Skeletal muscle cell (primary cell): ENCODE measurements at regions not wholly inside any gene's neighbourhood (a gene's known extent, or its start where the extent isn't known, plus 50 kb on each side); places are given as distances from the start of the nearest gene placed in this dataset.

Experiments
- DNase-seq: peaks from one replicate; pipeline ENCODE4 v3.0.0-alpha.2; 2010; ENCODE audit warnings: low read depth
- H3K4me3 ChIP-seq: 2 replicates; pipeline ENCODE4 v1.5.1; 2011; ENCODE audit warnings: low read depth, mild to moderate bottlenecking, control low read depth, low read length, moderate library complexity

GRCh38 chr4:152269448-152270191 is 266.3 kb downstream of the FBXW7 start:
- no peak overlapping the region for H3K4me3 ChIP-seq
- no peak for DNase-seq

DNA sequence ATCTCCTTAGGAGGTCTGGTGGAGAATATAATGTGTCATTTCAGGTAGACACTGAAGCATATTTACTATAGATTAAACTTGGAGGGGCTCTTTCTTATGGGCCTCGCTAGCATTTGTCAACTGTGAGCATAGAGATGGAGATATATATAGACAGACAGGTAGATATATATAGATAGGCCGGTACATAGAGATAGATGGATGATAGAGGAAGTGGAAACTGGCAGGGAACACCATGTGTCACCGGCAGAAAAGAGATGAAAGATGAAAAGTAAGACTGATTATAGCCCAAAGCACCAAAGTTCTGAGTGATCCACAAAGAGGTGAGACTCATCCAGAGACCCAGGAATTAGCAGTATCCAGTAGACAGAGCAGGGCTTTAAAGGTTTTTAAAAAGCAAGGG is 268.1 kb downstream of the FBXW7 start:
- H3K4me3 ChIP-seq, result no peak overlapping the region
- no peak for DNase-seq

DNA sequence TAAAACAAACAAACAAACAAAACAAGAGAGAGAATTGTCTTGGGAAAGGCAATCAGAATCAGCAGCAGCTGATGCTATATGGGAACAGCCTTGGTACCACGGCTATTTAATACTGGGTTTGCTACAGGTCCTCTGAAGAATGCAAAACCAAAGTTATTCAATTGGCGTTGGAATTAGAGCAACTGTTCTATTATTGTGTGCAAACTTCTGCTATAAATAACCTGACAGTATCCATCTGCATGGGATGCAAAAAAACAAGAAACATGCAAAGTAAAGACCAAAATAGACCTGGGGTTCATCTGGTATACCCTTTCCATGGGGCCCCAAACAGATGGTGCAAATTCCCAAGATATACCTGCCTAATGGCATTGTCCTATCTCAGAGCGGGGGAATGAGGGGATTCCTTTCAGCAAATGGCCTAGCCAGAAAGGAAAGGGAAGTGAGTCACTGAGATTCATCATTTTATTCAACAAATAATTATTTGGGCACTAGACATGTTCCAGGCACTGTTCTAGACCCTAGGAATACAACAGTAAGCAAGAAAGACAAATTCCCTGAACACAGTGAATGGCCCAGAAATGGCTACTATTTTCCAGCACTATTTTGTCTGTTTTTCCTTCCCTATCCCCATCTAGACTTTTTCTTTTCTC is 268.9 kb downstream of the FBXW7 start:
- DNase-seq, result no peak
- H3K4me3 ChIP-seq, result no peak overlapping the region

- H3K4me3 ChIP-seq, result no peak overlapping the region
- no peak for DNase-seq
Measured at GRCh38 chr4:152265149-152265621, 270.7 kb downstream of the FBXW7 start.

DNA sequence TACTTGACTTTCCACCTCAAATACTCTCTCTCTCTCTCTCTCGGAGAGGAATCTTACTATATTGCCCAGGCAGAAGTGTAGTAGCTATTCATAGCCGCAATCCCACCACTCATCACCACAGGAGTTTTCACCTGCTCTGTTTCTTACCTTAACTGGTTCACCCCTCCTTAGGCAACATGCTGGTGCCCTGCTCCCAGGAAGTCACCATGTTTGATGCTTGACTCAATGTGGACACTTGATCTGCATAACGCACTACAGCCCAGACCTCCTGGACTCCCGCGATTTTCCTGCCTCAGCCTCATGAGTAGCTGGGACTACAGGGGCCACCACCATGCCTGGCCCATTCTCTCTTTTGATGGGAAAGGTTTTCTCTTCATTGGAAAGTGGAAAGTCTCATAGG is 271.8 kb downstream of the FBXW7 start:
- DNase-seq, result no peak
- H3K4me3 ChIP-seq, result no peak overlapping the region

DNA sequence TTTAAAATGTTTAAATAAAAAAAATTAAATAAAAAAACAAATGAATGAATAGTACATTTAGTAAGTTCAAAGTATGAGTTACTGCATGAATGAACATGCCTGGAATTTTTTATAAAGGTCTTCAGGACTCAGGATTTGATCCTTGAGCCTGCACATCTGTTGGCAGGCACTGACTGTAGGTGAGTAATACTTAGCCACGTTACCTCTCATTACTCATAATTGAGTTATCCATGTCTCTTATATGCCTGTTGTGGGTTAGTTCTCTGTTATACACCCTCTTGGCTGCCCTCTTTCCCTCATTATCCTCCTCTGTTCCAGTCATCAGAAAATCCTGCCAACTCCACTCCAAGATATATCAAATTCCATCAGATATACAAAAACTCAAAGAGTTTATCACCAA is 276.0 kb downstream of the FBXW7 start:
- no peak overlapping the region for H3K4me3 ChIP-seq
- no peak for DNase-seq

GRCh38 chr4:152258804-152259708 is 276.8 kb downstream of the FBXW7 start:
- DNase-seq, result peak; percentile 60
- H3K4me3 ChIP-seq, result no peak overlapping the region

- DNase-seq, result no peak
Measured at GRCh38 chr4:152258391-152258790, 277.5 kb downstream of the FBXW7 start.

DNA sequence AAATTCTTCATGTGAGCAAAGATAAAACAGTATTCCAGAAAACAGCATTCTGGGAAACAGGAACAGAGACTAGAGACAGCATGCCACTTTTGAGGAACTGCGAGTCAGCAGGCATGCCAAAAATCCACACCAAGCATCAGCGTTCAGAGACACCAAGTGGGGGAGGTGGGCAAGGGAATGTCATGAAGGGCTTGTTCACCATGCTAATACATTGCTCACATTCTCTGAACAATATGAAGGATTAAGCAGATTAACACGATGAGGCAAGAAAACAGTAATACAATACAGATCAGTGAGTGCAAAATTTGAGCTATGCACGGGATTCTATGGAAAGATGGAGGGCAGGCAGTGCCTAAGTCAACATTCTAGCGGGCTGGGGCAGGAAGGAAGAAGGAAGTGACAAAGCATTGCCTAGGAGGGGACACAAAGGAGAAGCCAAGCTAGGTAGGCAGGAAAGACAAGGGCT is 278.3 kb downstream of the FBXW7 start:
- DNase-seq, result no peak
- H3K4me3 ChIP-seq, result no peak overlapping the region

More at GRCh38 chr4:152258391-152258790, 277.5 kb downstream of the FBXW7 start:
- H3K4me3 ChIP-seq, result no peak overlapping the region

- no peak overlapping the region for H3K4me3 ChIP-seq
- no peak for DNase-seq
Measured at GRCh38 chr4:152256996-152257395, 278.9 kb downstream of the FBXW7 start.

GRCh38 chr4:152255437-152255836 is 280.5 kb downstream of the FBXW7 start:
- DNase-seq, result no peak

DNA sequence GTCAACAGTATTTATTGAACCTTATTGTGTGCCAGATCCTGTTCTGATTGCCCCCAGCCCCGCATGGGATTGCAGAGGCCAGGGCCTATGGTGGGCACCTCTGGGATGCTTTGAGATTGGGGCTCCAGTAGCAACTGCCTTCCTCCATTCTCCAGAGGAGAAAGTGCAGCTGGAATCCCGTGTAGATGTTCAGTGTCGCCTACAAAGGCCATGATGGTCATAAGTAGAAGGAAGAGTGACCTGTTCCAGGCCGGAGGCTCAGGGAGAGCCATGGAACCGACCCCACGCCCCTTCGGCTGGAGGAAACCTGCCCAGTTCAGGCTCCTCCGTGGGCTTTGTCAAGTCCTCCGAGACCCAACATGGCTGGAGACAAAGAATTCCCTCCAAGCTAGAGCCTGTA is 287.5 kb downstream of the FBXW7 start:
- DNase-seq, result no peak
- H3K4me3 ChIP-seq, result no peak overlapping the region

More at GRCh38 chr4:152255437-152255836, 280.5 kb downstream of the FBXW7 start:
- no peak overlapping the region for H3K4me3 ChIP-seq

GRCh38 chr4:152247271-152247975 is 288.5 kb downstream of the FBXW7 start:
- H3K4me3 ChIP-seq, result no peak overlapping the region
- no peak for DNase-seq

GRCh38 chr4:152246659-152247058 is 289.2 kb downstream of the FBXW7 start:
- H3K4me3 ChIP-seq, result no peak overlapping the region
- no peak for DNase-seq

DNA sequence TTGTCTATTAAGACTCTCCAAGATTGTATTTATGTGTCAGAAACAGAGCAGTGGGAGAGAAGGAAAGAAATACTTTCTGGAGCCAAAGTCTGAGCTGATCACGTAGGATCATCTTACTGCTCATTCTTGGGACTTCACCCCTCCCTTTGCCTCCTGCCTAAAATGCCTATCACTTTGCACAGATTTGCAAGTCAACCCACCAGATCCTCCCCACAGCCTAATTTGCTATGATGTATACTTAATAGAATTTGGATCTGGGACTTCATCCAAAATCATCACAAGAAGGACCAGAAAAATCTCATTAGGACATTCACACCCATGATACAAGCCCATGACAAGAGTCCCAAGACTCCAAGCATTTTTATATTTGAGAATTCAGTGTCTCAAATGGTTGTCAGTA is 290.2 kb downstream of the FBXW7 start:
- no peak overlapping the region for H3K4me3 ChIP-seq
- DNase-seq, result no peak

GRCh38 chr4:152244659-152245058 is 291.2 kb downstream of the FBXW7 start:
- H3K4me3 ChIP-seq, result no peak overlapping the region
- DNase-seq, result no peak

DNA sequence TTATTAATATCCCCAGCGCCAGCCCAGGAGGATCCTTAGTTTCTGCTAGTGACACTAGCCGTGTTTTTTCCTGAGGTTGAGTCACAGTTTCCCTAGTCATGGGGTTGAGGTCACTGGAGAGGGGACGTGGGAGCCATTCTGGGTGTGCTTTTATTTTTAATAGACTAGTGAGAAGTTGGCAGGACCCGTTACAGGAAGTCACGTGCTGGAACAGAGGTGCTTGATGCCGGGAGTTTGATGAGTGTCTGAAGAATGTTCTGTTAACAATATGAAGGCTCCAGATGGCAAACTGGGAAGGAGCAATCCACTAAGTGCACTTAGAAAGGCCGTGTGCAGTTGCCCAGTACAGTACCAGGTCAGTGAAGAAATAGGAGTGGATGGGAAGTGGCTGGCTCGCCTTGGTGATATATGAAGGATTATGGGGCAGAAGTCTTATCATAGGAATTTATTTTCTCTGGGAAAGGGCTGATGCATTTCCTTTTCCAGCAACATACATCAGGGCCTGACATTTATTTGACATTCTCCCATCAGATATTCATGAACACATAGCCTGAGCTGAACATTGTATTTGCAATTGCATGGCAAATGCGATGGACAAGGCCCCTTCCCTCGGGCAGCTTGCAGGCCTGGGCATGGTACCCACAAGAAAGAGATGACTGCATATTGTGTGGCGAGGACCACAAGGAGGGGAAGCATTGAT is 291.8 kb downstream of the FBXW7 start:
- H3K4me3 ChIP-seq, result no peak overlapping the region
- DNase-seq, result no peak

DNA sequence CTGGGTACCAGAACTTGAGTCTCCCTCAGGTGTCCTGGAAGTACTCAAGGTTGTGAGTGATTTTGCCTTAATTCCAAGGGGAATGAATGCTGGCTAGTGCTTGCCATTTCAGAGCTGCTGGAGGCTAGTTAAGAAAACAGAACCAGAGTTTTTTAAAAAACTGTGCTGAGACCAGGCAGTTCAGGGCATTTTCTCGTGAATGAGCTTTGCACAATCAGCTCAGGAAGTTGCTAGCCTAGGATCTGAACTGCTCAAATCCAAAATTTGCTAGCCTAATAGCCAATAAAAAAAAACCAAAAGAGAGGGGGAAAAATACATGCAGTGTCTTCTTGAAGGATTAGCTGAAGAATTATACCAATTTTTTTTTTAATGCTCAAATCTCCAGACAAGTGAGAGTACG is 292.7 kb downstream of the FBXW7 start:
- H3K4me3 ChIP-seq, result no peak overlapping the region
- DNase-seq, result no peak

DNA sequence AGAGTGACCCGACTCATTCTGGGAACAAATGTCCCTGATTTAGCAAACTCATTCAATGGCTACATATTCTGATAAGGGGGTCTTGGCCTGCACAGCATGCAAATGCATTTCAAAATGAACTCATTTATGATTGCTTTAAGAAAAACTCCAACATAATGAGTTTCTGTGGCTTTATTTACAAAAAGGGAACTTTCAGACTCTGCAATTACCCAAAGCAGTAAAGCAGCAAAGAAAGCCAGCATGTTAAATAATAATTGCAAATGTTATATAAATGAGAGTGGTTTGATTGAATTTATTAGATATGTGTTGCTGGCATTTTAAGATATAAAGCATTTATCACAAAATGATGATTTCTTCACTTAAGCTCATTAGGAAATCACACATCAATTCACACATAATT is 295.7 kb downstream of the FBXW7 start:
- no peak for DNase-seq
- H3K4me3 ChIP-seq, result no peak overlapping the region
